CD4-positive, alpha-beta T cell treated with Interleukin-17A for 4 hours (primary cell): ENCODE measurements at regions not wholly inside any gene's neighbourhood (a gene's known extent, or its start where the extent isn't known, plus 50 kb on each side); places are given as distances from the start of the nearest gene placed in this dataset.
"Not testable (repeated sequence)": the region's sequence is repeated elsewhere in the genome, so short reads cannot be mapped to it uniquely, and the experiment has no call there.

Experiments used
- DNase-seq: peaks from one replicate; pipeline ENCODE4 v3.0.0-alpha.2; 2020; ENCODE audit warnings: mixed read lengths

DNA sequence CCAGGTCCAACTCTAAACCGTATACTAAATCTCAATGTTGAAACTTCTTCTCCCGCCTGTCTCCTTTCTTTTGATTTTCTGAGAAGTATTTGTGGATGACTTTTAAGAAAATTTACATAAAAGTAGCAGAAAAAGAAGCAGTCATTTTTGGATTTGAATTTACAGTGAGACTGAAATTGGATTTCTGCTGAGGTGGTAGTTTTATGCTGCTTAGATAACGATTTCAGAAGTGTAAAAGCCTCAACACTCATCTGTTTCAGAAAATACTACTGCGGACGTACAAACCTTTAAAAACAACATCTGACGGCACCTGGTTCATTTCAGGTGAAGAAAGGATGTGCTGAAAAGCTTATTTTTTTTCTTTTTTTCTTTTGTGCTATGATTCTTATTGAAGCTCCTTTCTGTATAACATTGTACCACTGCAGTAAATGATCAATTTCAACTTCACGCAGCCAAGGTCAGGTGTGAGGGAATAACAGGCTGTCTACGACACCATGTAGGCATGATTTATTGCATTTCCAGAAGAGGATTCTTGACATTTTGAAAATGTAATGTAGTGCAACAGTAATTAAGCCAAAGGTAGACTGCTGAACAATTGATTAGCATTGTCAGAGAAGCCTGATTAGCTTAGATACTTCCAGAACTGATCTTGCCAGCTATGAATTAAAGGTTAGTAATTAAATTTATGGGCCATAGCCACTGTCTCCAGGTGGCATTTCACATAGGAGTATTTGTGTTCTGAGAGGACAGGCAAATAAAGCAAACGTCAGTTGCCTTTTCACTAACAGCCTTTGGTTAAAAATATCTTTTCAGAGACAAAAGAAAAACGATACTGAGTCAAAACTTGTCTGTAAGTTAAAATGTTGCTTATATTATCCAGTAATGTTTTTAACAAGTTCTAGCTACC is 134.6 kb upstream of the KBTBD8 start:
- DNase-seq = no peak

GRCh38 chr3:66884659-66885058 is 113.4 kb upstream of the KBTBD8 start:
- DNase-seq = no peak

GRCh38 chr3:66885326-66886000 is 112.6 kb upstream of the KBTBD8 start:
- DNase-seq = no peak

- no peak for DNase-seq
These were observed 108.2 kb upstream of the KBTBD8 start for GRCh38 chr3:66889750-66890494.

DNA sequence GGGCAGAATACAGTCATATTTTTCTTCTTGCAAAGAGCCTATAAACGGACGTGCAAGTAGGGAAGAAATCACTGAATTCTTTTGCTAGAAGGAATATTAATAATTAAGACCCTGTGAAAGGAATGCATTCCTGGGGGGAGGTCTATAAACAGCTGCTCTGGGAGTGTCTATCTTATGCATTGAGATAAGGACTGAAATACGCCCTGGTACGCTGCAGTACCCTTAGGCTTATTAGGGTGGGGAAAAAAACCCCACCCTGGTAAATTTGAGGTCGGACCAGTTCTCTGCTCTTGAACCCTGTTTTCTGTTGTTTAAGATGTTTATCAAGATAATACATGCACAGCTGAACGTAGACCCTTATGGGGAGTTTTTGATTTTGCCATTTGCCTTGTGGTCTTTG is 100.0 kb upstream of the KBTBD8 start:
- no peak for DNase-seq

DNA sequence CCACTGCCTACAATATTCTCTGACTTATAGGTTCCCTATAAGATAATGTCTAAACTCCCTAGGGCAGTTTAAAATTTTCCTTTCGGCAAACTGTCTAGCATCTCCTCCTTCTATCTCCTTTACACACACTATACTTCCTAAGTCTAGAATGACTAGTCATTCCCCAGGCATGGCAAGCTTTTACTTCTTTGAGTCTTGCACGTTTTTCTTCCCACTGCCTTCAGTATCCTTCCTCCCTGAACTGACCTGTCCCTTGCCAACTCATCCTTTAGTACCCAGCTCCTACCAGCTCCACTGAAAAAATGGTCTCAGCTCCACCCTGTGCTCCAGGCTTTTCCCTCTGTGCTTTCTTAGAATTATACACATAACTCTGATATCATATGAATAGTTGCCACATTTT is 93.8 kb upstream of the KBTBD8 start:
- no peak for DNase-seq

DNA sequence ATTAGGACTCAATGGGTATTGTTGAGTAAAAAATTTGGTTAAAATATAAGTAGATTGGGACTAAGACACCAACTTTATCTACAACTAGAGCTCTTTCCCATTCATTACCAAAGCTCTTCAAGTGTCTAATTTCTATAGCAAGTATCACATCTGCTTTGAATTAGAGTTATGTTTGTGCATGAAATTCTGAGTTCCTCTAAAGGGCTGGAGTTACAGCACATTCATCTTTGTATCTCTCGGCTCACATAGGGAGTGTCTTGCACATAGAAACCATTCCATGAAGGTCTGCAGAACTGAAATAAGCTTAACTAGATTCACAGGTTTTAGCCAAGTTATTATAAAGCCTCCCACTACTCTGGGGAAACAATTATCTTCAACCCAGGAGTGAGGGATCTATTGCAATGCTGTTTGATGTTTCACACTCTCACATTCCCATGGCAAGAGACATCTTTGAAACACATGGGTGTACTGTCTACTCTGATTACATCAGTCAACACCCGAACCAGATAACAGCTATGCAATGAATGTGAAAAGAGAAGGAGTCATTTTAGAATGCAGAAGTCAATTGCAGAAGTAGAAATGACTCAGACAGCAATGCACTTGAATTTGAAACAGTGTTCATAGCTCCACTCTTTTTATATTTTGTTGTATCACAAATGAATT is 93.1 kb upstream of the KBTBD8 start:
- DNase-seq = no peak

GRCh38 chr3:66907136-66907535 is 91.0 kb upstream of the KBTBD8 start:
- DNase-seq = no peak

- DNase-seq = no peak
These were observed 87.6 kb upstream of the KBTBD8 start for GRCh38 chr3:66910266-66911055.

- DNase-seq = no peak
These were observed 85.8 kb upstream of the KBTBD8 start for GRCh38 chr3:66912306-66912705.

- no peak for DNase-seq
These were observed 76.0 kb upstream of the KBTBD8 start for GRCh38 chr3:66922058-66922457.

- DNase-seq = no peak
These were observed 74.1 kb upstream of the KBTBD8 start for GRCh38 chr3:66923969-66924368.

GRCh38 chr3:66928252-66928651 is 69.9 kb upstream of the KBTBD8 start:
- DNase-seq = no peak

- no peak for DNase-seq
These were observed 66.8 kb upstream of the KBTBD8 start for GRCh38 chr3:66931291-66931690.

- DNase-seq = no peak
These were observed 66.4 kb upstream of the KBTBD8 start for GRCh38 chr3:66931699-66932098.

GRCh38 chr3:66933233-66933632 is 64.9 kb upstream of the KBTBD8 start:
- DNase-seq = no peak

DNA sequence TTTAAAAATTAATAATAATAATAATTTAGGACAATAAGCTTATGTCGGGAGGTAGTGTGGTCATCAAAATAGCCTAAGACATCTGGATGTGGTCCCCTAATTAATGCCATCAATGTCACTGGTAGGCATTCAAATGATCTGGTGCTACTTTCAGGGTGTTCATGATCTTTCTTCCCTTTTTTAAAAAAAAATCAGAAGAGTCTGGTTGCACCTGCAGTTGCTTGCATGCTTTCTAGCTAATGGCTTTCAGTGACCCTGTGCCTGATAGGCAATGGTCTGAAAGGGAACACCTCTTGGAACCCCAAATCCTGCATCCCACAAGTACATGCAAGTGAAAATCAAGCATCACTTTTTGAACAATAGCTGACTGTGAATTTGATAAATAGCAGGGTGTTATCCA is 64.1 kb upstream of the KBTBD8 start:
- DNase-seq = no peak

GRCh38 chr3:66934725-66935124 is 63.4 kb upstream of the KBTBD8 start:
- no peak for DNase-seq

DNA sequence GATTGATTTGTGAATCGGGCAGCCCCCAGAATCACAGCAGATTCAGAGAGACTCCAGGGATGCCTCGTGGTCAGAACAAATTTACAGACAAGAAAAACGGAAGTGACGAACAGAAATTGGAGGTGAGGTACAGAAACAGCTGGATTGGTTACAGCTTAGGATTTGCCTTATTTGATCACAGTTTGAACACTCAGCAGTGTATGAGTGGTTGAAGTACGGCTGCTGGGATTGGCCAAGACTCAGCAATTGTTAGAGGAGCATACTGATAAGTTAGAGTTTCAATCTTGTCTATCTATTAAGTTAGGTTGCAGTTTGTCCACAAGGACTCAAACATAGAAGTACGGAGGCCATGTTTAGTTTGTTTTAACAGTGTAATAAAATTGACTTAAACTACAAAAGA is 61.1 kb upstream of the KBTBD8 start:
- DNase-seq = not testable (repeated sequence)

- peak; percentile 24 for DNase-seq
These were observed 59.7 kb upstream of the KBTBD8 start for GRCh38 chr3:66938338-66938963.

DNA sequence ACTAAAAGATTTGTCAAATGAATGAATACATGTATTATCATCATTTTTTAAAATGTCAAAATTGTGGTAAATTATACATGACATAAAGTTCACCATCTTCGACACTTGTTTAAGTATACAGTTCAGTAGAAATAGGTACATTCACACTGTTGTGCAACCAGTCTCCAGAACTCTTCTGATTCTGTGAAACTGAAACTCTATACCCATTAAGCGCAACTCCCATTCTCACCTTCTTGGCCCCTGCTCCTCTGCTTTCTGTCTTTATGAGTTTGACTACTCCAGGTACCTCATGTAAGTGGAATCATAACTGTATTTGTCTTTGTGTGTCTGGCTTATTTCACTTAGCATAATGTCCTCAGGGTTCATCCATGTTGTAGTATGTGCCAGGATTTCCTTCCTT is 50.1 kb upstream of the KBTBD8 start:
- no peak for DNase-seq
